HG02970 (cell line): ENCODE measurements at regions not wholly inside any gene's neighbourhood (a gene's known extent, or its start where the extent isn't known, plus 50 kb on each side); places are given as distances from the start of the nearest gene placed in this dataset.

Experiments used
- ATAC-seq: cut with Tn5 transposase; IDR thresholded peaks from one replicate; pipeline ENCODE4 v1.9.1; 2021; ENCODE audit warnings: mild to moderate bottlenecking, moderate library complexity, moderate number of reproducible peaks; ENCODE audit not compliant: unreplicated experiment, low FRiP score

- no peak for ATAC-seq
Measured at GRCh38 chr21:35343046-35343819, 294.1 kb upstream of the RUNX1 start.

GRCh38 chr21:35342440-35342839 is 293.3 kb upstream of the RUNX1 start:
- no peak for ATAC-seq

GRCh38 chr21:35340273-35340672 is 291.2 kb upstream of the RUNX1 start:
- ATAC-seq, result no peak

GRCh38 chr21:35338881-35339632 is 290.0 kb upstream of the RUNX1 start:
- ATAC-seq, result no peak

- no peak for ATAC-seq
Measured at GRCh38 chr21:35338281-35338680, 289.2 kb upstream of the RUNX1 start.

GRCh38 chr21:35337573-35337972 is 288.5 kb upstream of the RUNX1 start:
- ATAC-seq, result no peak

GRCh38 chr21:35336534-35336933 is 287.4 kb upstream of the RUNX1 start:
- ATAC-seq, result no peak

- ATAC-seq, result no peak
Measured at GRCh38 chr21:35335951-35336446, 286.9 kb upstream of the RUNX1 start.

GRCh38 chr21:35333831-35334618 is 284.9 kb upstream of the RUNX1 start:
- ATAC-seq, result no peak

GRCh38 chr21:35332841-35333426 is 283.8 kb upstream of the RUNX1 start:
- no peak for ATAC-seq

GRCh38 chr21:35329940-35330660 is 281.0 kb upstream of the RUNX1 start:
- ATAC-seq, result no peak

- no peak for ATAC-seq
Measured at GRCh38 chr21:35328856-35329455, 279.9 kb upstream of the RUNX1 start.

GRCh38 chr21:35326677-35327076 is 277.6 kb upstream of the RUNX1 start:
- ATAC-seq, result no peak

- ATAC-seq, result no peak
Measured at GRCh38 chr21:35325953-35326352, 276.9 kb upstream of the RUNX1 start.

GRCh38 chr21:35324372-35325220 is 275.5 kb upstream of the RUNX1 start:
- ATAC-seq, result no peak

GRCh38 chr21:35323947-35324346 is 274.8 kb upstream of the RUNX1 start:
- no peak for ATAC-seq

GRCh38 chr21:35321322-35322200 is 272.5 kb upstream of the RUNX1 start:
- no peak for ATAC-seq
